Thoracic aorta (tissue), 2 donors: ENCODE measurements at regions not wholly inside any gene's neighbourhood (a gene's known extent, or its start where the extent isn't known, plus 50 kb on each side); places are given as distances from the start of the nearest gene placed in this dataset.

ENCODE experiments used
- ATAC-seq: fragments of 150-250 bp; one replicate; pipeline ENCODE4 v1.8.0; 2017; ENCODE audit warnings: low read depth; ENCODE audit not compliant: insufficient number of reproducible peaks, low FRiP score
- DNase-seq: peaks from one replicate; pipeline ENCODE4 v3.0.0-alpha.2; 2020; ENCODE audit warnings: low spot score
- H3K27ac ChIP-seq, 2 donors: fragments of 200-600 bp; sonication (generic); 1 replicate in 1 of 2; 2 replicates in 1 of 2; pipeline ENCODE4 v1.5.1; 2016; ENCODE audit warnings: mild to moderate bottlenecking in 2 of 2, moderate library complexity in 2 of 2
- H3K27me3 ChIP-seq: fragments of 200-600 bp; sonication (generic); replicated peaks from 2 replicates; pipeline ENCODE4 v1.6.0; 2016; ENCODE audit warnings: mild to moderate bottlenecking; ENCODE audit not compliant: insufficient read depth
- H3K36me3 ChIP-seq: fragments of 200-600 bp; sonication (generic); one replicate; pipeline ENCODE4 v1.5.1; 2016
- H3K4me1 ChIP-seq, 2 donors: fragments of 200-600 bp; sonication (generic); 1 replicate in 1 of 2; 2 replicates in 1 of 2; pipeline versions ENCODE4 v1.5.1 to v1.6.0; 2016; ENCODE audit warnings: low read depth in 2 of 2, mild to moderate bottlenecking in 1 of 2; ENCODE audit not compliant: control insufficient read depth in 1 of 2
- H3K4me3 ChIP-seq: fragments of 200-600 bp; sonication (generic); 2 replicates; pipeline ENCODE4 v1.5.1; 2016; ENCODE audit warnings: mild to moderate bottlenecking
- H3K9me3 ChIP-seq: fragments of 200-600 bp; sonication (generic); 2 replicates; pipeline ENCODE4 v1.5.1; 2016
- TF ChIP-seq, protein P1 (sequence below): fragments of 200-600 bp; sonication (generic); IDR thresholded peaks from one replicate; pipeline ENCODE4 v1.5.1; 2019; ENCODE audit warnings: antibody characterized with exemption

DNA sequence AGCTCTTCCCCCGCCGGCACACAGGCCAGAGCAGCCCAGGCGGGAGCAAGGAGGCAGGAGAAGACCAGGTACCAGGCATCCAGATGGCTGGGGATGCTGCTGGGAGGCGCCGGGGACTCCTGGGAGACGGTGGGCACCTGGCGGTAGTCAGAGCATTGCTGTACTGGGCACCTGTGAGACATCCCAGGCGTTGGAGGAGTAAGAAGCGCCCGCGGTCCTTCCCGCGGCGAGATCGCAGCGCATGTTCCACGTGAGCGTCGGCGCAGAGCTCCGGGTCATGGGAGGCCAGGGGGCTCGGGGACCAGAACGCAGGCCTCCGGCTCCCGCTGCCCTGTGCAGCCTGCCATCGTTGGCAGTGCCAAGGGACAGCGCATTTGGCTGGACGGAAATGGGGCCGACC lies 293.7 kb upstream of the CDYL start:
- DNase-seq (no peak), ATAC-seq (no peak)
- peaks cover 0 to 11% of the 10 kb centered on the region in 2 donors for H3K4me1 ChIP-seq
- H3K27me3 ChIP-seq = no peaks in the 10 kb centered on the region
- no peaks in the 10 kb centered on the region for H3K36me3 ChIP-seq
- H3K9me3 ChIP-seq = no peaks in the 10 kb centered on the region
- no peak overlapping the region for H3K27ac ChIP-seq
- TF ChIP-seq, protein P1, sequence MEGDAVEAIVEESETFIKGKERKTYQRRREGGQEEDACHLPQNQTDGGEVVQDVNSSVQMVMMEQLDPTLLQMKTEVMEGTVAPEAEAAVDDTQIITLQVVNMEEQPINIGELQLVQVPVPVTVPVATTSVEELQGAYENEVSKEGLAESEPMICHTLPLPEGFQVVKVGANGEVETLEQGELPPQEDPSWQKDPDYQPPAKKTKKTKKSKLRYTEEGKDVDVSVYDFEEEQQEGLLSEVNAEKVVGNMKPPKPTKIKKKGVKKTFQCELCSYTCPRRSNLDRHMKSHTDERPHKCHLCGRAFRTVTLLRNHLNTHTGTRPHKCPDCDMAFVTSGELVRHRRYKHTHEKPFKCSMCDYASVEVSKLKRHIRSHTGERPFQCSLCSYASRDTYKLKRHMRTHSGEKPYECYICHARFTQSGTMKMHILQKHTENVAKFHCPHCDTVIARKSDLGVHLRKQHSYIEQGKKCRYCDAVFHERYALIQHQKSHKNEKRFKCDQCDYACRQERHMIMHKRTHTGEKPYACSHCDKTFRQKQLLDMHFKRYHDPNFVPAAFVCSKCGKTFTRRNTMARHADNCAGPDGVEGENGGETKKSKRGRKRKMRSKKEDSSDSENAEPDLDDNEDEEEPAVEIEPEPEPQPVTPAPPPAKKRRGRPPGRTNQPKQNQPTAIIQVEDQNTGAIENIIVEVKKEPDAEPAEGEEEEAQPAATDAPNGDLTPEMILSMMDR = no peak
- H3K4me3 ChIP-seq = no peak overlapping the region

DNA sequence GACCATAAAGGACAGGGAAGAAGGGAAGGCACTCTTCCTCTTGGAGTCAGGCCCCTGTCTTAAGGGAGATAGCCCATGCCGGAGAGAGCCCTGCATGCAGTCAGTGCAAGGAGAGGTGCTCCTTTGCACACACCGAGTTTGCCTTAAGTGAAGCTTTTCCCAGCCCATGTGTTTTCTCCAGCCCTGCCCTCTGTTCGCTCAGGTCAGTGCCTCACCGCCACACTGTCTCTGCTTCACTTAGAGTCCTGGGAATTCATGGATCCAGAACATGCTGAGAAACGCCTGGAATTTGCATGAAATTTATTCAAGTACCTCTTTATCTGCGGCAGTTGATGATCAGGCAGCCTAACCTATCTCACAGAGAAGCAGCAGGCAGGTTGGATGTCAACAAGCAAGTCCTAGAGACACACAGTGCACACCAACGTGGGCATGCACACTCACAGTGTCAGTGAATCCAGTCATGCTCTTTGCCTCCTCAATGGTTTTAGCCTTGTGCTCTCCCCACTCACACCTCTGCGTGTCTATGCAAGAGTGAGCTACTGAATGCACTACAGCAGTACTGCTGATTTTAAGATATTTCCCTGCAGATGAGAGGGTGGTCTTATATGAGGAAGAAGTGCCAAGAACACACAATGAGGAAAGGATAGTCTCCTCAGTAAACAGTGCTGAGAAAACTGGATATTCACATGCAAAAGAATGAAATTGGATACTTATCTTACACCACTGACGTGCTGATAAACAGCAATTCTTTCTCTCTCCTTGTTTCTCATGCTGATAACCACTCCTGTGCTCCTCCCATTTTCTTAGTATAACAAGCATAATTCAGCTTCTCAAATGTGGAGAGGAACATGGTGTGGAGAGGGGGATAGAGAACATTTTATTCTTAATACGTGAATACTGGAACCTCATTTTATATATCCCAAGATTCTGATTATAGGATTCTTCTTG lies 295.1 kb upstream of the CDYL start:
- no peak overlapping the region for H3K4me3 ChIP-seq
- no peak overlapping the region for H3K27ac ChIP-seq
- H3K4me1 ChIP-seq = no peaks in the 10 kb centered on the region
- no peak for DNase-seq
- no peaks in the 10 kb centered on the region for H3K36me3 ChIP-seq
- no peak for ATAC-seq
- no peaks in the 10 kb centered on the region for H3K9me3 ChIP-seq
- TF ChIP-seq, protein P1 = no peak
- no peaks in the 10 kb centered on the region for H3K27me3 ChIP-seq

DNA sequence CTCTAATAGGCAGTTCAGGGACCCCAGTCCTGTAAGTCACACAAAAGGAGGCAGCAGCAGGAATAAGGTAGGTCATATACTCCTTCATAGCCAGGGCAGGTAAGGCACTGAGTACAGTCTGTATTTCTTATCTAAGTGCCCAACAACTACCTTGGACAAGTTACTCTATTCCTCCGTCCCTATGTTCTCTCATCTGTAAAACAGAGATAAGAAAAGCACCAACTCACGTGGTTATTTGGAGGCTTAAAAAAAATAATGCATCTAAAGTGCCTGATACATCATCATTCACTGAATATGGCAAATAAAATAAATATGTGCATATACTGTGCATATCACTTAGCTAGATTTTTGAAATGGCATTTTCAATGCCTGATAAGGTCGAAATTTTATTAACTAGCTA lies 298.1 kb upstream of the CDYL start:
- no peak overlapping the region for H3K4me3 ChIP-seq
- H3K27ac ChIP-seq = no peak overlapping the region
- ATAC-seq (no peak), DNase-seq (no peak)
- no peaks in the 10 kb centered on the region for H3K9me3 ChIP-seq
- no peaks in the 10 kb centered on the region for H3K36me3 ChIP-seq
- no peaks in the 10 kb centered on the region for H3K27me3 ChIP-seq
- TF ChIP-seq, protein P1 = no peak
- H3K4me1 ChIP-seq = no peaks in the 10 kb centered on the region

DNA sequence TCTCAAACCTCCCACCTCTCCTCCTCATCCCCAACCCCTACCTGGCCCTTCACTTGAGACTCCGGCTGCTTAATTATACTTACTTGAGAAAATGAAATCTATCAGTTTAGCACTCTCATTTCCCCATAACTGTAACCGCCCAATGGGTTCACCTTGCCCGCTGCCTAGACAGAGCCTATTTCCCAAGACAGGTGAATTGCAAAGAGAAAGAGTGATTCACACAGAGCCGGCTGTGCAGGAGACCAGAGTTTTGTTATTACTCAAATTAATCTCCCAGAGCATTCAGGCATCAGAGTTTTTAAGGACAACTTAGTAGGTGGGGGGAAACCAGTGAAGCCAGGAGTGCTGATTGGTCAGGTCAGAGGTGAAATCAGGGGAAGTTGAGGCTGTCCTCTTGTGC lies 301.4 kb upstream of the CDYL start:
- DNase-seq (no peak), ATAC-seq (no peak)
- Histone ChIP-seq H3K27ac (no peak overlapping the region), H3K9me3 (peaks cover 10% of the 10 kb centered on the region), H3K4me3 (no peak overlapping the region), H3K36me3 (no peaks in the 10 kb centered on the region), H3K4me1 (no peaks in the 10 kb centered on the region), H3K27me3 (no peaks in the 10 kb centered on the region)
- TF ChIP-seq, protein P1 = no peak

DNA sequence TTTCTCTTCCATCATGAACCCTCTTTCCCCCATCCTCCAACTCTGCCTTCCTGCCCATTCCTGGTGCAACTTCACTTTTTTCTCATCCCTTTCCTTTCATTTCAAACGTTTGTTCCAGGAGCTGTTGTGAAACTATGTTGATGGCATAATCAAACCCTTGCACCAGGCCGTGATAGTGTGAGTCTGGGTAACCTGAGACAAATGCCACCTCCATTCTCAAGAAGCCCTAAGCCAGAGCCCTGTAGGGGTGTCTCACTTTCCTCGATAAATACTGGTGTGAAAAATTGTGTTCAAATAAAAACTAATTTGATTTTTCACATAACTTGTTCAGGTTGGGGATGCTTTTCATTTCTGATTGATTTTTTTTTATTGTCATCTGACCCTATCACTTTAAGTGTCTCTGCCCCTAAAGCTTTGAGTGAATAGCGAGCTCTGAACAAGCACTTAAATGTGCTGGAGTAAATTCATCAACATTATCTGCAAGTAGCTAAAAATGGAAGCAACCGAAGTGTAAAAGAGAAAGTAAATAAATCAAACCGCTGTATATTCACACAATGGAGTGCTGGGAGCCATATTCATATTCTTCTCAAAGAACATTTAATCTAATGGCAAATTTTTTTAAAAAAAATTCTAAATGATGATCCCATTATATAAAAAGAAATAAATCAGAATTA lies 303.1 kb upstream of the CDYL start:
- no peak overlapping the region for H3K4me3 ChIP-seq
- ATAC-seq (no peak), DNase-seq (no peak)
- no peaks in the 10 kb centered on the region for H3K4me1 ChIP-seq
- H3K9me3 ChIP-seq = peaks cover 10% of the 10 kb centered on the region
- no peaks in the 10 kb centered on the region for H3K27me3 ChIP-seq
- TF ChIP-seq, protein P1 = no peak
- no peaks in the 10 kb centered on the region for H3K36me3 ChIP-seq
- H3K27ac ChIP-seq = no peak overlapping the region
